HCT116 (cell line): ENCODE measurements at regions not wholly inside any gene's neighbourhood (a gene's known extent, or its start where the extent isn't known, plus 50 kb on each side); places are given as distances from the start of the nearest gene placed in this dataset.

Experiments
- ATAC-seq: fragments of 200-7000 bp; cut with Tn5 transposase; 2 replicates; pipeline ENCODE4 v1.9.1; 2020; ENCODE audit warnings: mild to moderate bottlenecking, moderate library complexity
- BruUV-seq: library from RNA; stranded (reverse); fragments of 400-500 nt; replicated peaks from 2 replicates; lab custom pipeline; 2021; lab: Mats Ljungman, UMichigan
- CTCF ChIA-PET: fragments of 300-600 bp; sonication (Branson Sonifier 250); formaldehyde crosslinking; loops from one replicate; lab custom pipeline; 2021; ENCODE audit warnings: antibody characterized with exemption; lab: Charles Lee
- POLR2A ChIA-PET: fragments of 300-600, 350-600 bp; sonication (Branson Sonifier 250); formaldehyde crosslinking; loops from one replicate; lab custom pipeline; 2021; ENCODE audit warnings: antibody characterized with exemption; lab: Charles Lee
- RAD21 ChIA-PET, 2 experiments: fragments of 300-600 bp; sonication (Branson Sonifier 250); formaldehyde crosslinking; loops; one replicate each; lab custom pipeline; 2023; ENCODE audit warnings: low total read pairs in 2 of 2; ENCODE audit not compliant: uncharacterized antibody in 2 of 2, unreplicated experiment in 2 of 2, low non-redundant PET in 1 of 2; lab: Charles Lee
- DNase-seq: peaks from one replicate; pipeline ENCODE4 v3.0.0-alpha.2; 2010; ENCODE audit warnings: low read depth, low spot score
- H2AFZ ChIP-seq: fragments of 200-600 bp; shearing (Covaris generic), sonication (generic); 2 replicates; pipeline ENCODE4 v1.6.1; 2017; ENCODE audit warnings: low read depth, mixed run types, mixed read lengths, antibody characterized with exemption, low read length; ENCODE audit not compliant: poor library complexity, severe bottlenecking
- H3K27ac ChIP-seq: 2 replicates; pipeline ENCODE4 v1.5.1; 2012; ENCODE audit warnings: low read depth, low read length
- H3K27me3 ChIP-seq: fragments of 200-600 bp; sonication (generic); 2 replicates; pipeline ENCODE4 v1.6.1; 2016; ENCODE audit warnings: mixed run types, low read length, mixed read lengths; ENCODE audit not compliant: insufficient read depth
- H3K36me3 ChIP-seq, 2 experiments: fragments of 200-500 bp in 1 of 2; fragments of 200-600 bp in 1 of 2; sonication (Bioruptor generic) in 1 of 2; sonication (generic) in 1 of 2; 2 replicates each; pipeline versions ENCODE4 v1.5.1 to v1.6.1; 2014 to 2016; ENCODE audit warnings: low read length in 2 of 2, inconsistent platforms in 1 of 2, mixed read lengths in 1 of 2, mixed run types in 1 of 2; ENCODE audit not compliant: insufficient read depth in 2 of 2, control insufficient read depth in 1 of 2
- H3K4me1 ChIP-seq, 2 experiments: fragments of 200-600 bp in 1 of 2; sonication (generic) in 1 of 2; 2 replicates each; pipeline versions ENCODE4 v1.5.1 to v1.6.1; 2012 to 2017; ENCODE audit warnings: low read length in 2 of 2, inconsistent platforms in 1 of 2, mild to moderate bottlenecking in 1 of 2, mixed read lengths in 1 of 2, mixed run types in 1 of 2, moderate library complexity in 1 of 2; ENCODE audit not compliant: insufficient read depth in 2 of 2, control insufficient read depth in 1 of 2
- H3K4me2 ChIP-seq: fragments of 200-600 bp; sonication (generic); 2 replicates; pipeline ENCODE4 v1.6.1; 2017; ENCODE audit warnings: mixed run types, low read length, mixed read lengths
- H3K4me3 ChIP-seq, 2 experiments: fragments of 200-600 bp in 1 of 2; sonication (generic) in 1 of 2; replicated peaks in 1 of 2; 2 replicates each; pipeline ENCODE4 v1.5.1; 2011 to 2016; ENCODE audit warnings: low read length in 2 of 2, control low read depth in 1 of 2, low read depth in 1 of 2, mild to moderate bottlenecking in 1 of 2, mixed read lengths in 1 of 2, mixed run types in 1 of 2
- H3K79me2 ChIP-seq: fragments of 200-600 bp; sonication (generic); 2 replicates; pipeline ENCODE4 v1.6.1; 2017; ENCODE audit warnings: mild to moderate bottlenecking, mixed run types, low read length, moderate library complexity, mixed read lengths; ENCODE audit not compliant: insufficient read depth
- H3K9ac ChIP-seq: fragments of 200-600 bp; sonication (generic); 2 replicates; pipeline ENCODE4 v1.6.1; 2016; ENCODE audit warnings: low read length, mixed read lengths
- H3K9me2 ChIP-seq: fragments of 200-600 bp; sonication (generic), shearing (Covaris generic); 2 replicates; pipeline ENCODE4 v1.6.1; 2017; ENCODE audit warnings: mixed run types, mild to moderate bottlenecking, moderate library complexity; ENCODE audit not compliant: insufficient read depth
- H3K9me3 ChIP-seq, 2 experiments: fragments of 200-500 bp in 1 of 2; fragments of 200-600 bp in 1 of 2; sonication (Bioruptor generic) in 1 of 2; sonication (generic) in 1 of 2; 2 replicates each; pipeline ENCODE4 v1.6.1; 2014 to 2017; ENCODE audit warnings: low read length in 2 of 2, mixed read lengths in 2 of 2, inconsistent platforms in 1 of 2, low read depth in 1 of 2, mild to moderate bottlenecking in 1 of 2, mixed run types in 1 of 2, moderate library complexity in 1 of 2; ENCODE audit not compliant: control insufficient read depth in 1 of 2, insufficient read depth in 1 of 2
- H4K20me1 ChIP-seq: fragments of 200-600 bp; sonication (generic), shearing (Covaris generic); 2 replicates; pipeline ENCODE4 v1.6.1; 2017; ENCODE audit warnings: mixed run types, mild to moderate bottlenecking, moderate library complexity; ENCODE audit not compliant: insufficient read depth
- CBX3 ChIP-seq: IDR thresholded peaks from 2 replicates; pipeline ENCODE4 v1.6.1; 2012; ENCODE audit warnings: low read depth
- EGR1 ChIP-seq: IDR thresholded peaks from 2 replicates; pipeline ENCODE4 v1.6.1; 2012; ENCODE audit warnings: low read depth
- ELF1 ChIP-seq: IDR thresholded peaks from 2 replicates; pipeline ENCODE4 v1.6.1; 2012; ENCODE audit warnings: low read depth, borderline replicate concordance
- SRF ChIP-seq: IDR thresholded peaks from 2 replicates; pipeline ENCODE4 v1.6.1; 2012; ENCODE audit warnings: low read depth
- intact Hi-C: fragments of 100-400 bp; cut with micrococcal nuclease; formaldehyde crosslinking; loops from 2 replicates; pipeline ENCODE4 v1.10.0; 2022
- TF ChIP-seq, protein P1 (sequence below): IDR thresholded peaks from 2 replicates; pipeline ENCODE4 v1.6.1; 2012
- TF ChIP-seq, protein P2 (sequence below): IDR thresholded peaks from 2 replicates; pipeline ENCODE4 v1.6.1; 2011; ENCODE audit warnings: mild to moderate bottlenecking, low read length, moderate library complexity; ENCODE audit not compliant: insufficient replicate concordance; ENCODE audit errors: extremely low read depth
- TF ChIP-seq, protein P3 (sequence below): IDR thresholded peaks from 2 replicates; pipeline ENCODE4 v1.6.1; 2012

DNA sequence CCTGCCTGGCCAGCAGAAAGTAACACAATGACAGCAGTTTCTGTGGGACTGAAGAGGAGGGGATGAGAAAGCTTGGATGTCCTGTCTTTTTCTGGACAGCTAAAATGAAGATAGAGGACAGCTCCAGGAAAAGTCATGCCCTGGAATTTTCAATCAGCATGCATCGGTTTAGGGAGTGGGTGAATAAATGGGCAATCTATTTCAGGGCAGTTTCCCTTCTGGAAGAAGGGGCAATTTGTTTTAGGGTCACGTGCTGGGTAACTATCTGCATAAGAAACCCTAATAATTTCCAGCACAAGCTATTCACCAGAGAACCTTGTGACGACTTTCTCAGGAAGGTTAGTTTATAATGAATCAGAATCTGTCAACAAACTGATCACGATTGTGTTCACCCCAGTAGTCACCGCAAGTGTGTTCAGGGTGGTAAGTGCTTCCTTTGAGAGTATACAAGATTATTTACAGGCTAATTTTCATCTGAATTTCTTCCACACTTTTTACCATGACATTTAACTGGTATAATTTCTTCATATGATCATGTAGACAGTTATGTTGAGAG, 318.0 kb upstream of the GBE1 start:
- Histone ChIP-seq H2AFZ (no peak overlapping the region), H3K4me2 (no peak overlapping the region), H3K27ac (no peak overlapping the region), H4K20me1 (no peaks in the 10 kb centered on the region), H3K9ac (no peak overlapping the region), H3K36me3 (no peaks in the 10 kb centered on the region), H3K79me2 (no peaks in the 10 kb centered on the region), H3K27me3 (no peaks in the 10 kb centered on the region), H3K4me3 (no peak overlapping the region), H3K9me3 (no peaks in the 10 kb centered on the region), H3K9me2 (no peaks in the 10 kb centered on the region), H3K4me1 (peaks cover 6 to 8% of the 10 kb centered on the region in 2 experiments; a peak in 3 of 4 replicates)
- intact Hi-C loops = no loop called here
- ChIA-PET RAD21 (no interaction called here), CTCF (no interaction called here), POLR2A (no interaction called here)
- DNase-seq (no peak), ATAC-seq (no peak)
- TF ChIP-seq CBX3 = no peak
- TF ChIP-seq, protein P1, sequence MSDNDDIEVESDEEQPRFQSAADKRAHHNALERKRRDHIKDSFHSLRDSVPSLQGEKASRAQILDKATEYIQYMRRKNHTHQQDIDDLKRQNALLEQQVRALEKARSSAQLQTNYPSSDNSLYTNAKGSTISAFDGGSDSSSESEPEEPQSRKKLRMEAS = no peak
- TF ChIP-seq, protein P2, sequence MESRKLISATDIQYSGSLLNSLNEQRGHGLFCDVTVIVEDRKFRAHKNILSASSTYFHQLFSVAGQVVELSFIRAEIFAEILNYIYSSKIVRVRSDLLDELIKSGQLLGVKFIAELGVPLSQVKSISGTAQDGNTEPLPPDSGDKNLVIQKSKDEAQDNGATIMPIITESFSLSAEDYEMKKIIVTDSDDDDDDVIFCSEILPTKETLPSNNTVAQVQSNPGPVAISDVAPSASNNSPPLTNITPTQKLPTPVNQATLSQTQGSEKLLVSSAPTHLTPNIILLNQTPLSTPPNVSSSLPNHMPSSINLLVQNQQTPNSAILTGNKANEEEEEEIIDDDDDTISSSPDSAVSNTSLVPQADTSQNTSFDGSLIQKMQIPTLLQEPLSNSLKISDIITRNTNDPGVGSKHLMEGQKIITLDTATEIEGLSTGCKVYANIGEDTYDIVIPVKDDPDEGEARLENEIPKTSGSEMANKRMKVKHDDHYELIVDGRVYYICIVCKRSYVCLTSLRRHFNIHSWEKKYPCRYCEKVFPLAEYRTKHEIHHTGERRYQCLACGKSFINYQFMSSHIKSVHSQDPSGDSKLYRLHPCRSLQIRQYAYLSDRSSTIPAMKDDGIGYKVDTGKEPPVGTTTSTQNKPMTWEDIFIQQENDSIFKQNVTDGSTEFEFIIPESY = no peak
- no TSS peak for BruUV-seq

DNA sequence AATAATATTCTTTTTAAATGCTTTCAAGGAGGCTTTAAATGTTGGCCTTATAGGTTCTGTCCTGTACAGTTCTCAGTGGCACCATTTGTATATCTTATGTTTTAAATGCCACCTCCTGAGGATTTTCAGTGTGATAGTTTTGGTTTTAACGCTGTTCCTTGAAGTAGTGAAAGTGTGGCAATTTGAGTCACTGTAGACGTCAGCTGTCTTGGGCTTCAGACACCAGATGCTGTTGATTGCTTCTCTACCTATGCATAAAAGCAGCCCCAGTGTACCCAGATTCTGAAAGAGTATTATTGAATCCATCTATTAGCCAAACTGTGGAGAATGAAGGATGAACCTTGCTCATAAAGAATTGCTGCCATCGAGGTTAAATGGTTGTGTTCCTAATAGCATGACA, 316.8 kb upstream of the GBE1 start:
- H3K27ac ChIP-seq = no peak overlapping the region
- no peak overlapping the region for H2AFZ ChIP-seq
- no peaks in the 10 kb centered on the region for H3K79me2 ChIP-seq
- intact Hi-C loops = no loop called here
- no peaks in the 10 kb centered on the region for H4K20me1 ChIP-seq
- H3K9ac ChIP-seq = no peak overlapping the region
- no peak overlapping the region for H3K4me2 ChIP-seq
- no TSS peak for BruUV-seq
- no peak for ATAC-seq
- H3K4me3 ChIP-seq = no peak overlapping the region
- H3K9me2 ChIP-seq = no peaks in the 10 kb centered on the region
- no peak for TF ChIP-seq ELF1
- TF ChIP-seq EGR1 = no peak
- TF ChIP-seq, protein P3, sequence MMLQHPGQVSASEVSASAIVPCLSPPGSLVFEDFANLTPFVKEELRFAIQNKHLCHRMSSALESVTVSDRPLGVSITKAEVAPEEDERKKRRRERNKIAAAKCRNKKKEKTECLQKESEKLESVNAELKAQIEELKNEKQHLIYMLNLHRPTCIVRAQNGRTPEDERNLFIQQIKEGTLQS = no peak
- no peak for TF ChIP-seq SRF
- H3K36me3 ChIP-seq = no peaks in the 10 kb centered on the region
- POLR2A ChIA-PET = no interaction called here
- H3K9me3 ChIP-seq = no peaks in the 10 kb centered on the region
- RAD21 ChIA-PET = no interaction called here
- H3K27me3 ChIP-seq = no peaks in the 10 kb centered on the region
- peaks cover 6 to 8% of the 10 kb centered on the region in 2 experiments; a peak in 3 of 4 replicates for H3K4me1 ChIP-seq
- CTCF ChIA-PET = no interaction called here
- DNase-seq = no peak
